Stimulated activated naive B cell treated with anti-CD40 and anti-IgM and Interleukin-4, amounts not matched to agents 10 μg/mL and 1 μg/mL and 100 μg/mL, for 72 hours (primary cell): ENCODE measurements at regions not wholly inside any gene's neighbourhood (a gene's known extent, or its start where the extent isn't known, plus 50 kb on each side); places are given as distances from the start of the nearest gene placed in this dataset.
A peak's percentile ranks its signal among the peaks of the same experiment; 100 is the strongest.

Experiments
- ATAC-seq, 2 donors: fragments of 150-1000 bp; cut with Tn5 transposase; replicated peaks; 2 replicates each; pipeline ENCODE4 v1.10.0; 2021; ENCODE audit warnings: moderate library complexity in 1 of 2
- DNase-seq: peaks from one replicate; pipeline ENCODE4 v3.0.0; 2021
- H3K27ac Mint-ChIP-seq: one replicate; pipeline ENCODE4 v1.8.0; 2022; ENCODE audit warnings: mild to moderate bottlenecking, mixed read lengths
- H3K27me3 Mint-ChIP-seq, 2 donors: one replicate each; pipeline ENCODE4 v1.8.0; 2022; ENCODE audit warnings: mixed read lengths in 2 of 2
- H3K36me3 Mint-ChIP-seq, 2 donors: one replicate each; pipeline ENCODE4 v1.8.0; 2022; ENCODE audit warnings: mixed read lengths in 2 of 2, mild to moderate bottlenecking in 1 of 2
- H3K4me1 Mint-ChIP-seq, 2 donors: one replicate each; pipeline ENCODE4 v1.8.0; 2022; ENCODE audit warnings: mixed read lengths in 2 of 2, mild to moderate bottlenecking in 1 of 2
- H3K4me3 Mint-ChIP-seq, 2 donors: one replicate each; pipeline ENCODE4 v1.8.0; 2022; ENCODE audit warnings: mild to moderate bottlenecking in 2 of 2, mixed read lengths in 2 of 2, moderate library complexity in 1 of 2
- H3K9me3 Mint-ChIP-seq, 2 donors: one replicate each; pipeline ENCODE4 v1.8.0; 2022; ENCODE audit warnings: mixed read lengths in 2 of 2, mild to moderate bottlenecking in 1 of 2

DNA sequence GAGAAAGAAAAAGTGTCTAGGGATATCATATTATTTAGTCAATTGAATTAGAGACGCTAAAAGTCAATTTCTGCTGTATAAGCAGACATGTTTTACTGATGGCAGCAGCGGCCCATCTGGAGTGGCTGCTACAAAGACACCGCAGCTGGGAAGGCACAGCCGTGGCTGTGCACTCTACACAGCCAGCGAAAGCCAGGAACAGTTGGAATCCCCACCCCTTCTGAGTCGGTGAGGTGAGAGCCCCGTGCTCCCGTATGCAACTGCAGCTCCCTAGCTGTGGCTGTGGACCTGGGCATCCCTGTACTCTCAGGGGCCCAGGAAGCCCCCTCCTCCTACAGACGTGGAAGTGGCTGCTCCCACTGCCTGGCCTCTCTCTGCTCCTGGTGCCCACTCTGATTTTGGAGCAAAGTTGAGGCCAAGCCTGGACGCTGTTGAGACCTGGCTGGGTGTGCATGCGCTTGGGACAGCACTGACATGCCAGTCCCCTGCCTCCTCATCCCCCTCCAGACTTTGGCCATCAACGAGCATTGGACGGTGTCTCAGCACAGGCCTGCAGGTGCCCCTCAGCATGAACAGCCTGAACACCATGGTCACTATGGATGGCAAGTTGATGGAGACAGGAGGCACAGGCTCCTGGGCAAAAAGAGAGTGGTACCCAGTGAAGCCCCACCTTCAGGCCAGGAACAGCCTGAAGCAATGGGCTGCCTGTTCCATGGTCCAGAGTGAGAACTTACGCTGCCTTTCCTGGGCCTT, 944.0 kb upstream of the MIR17HG start:
- peaks cover 7 to 9% of the 10 kb centered on the region in 2 donors for H3K9me3 Mint-ChIP-seq
- no peaks in the 10 kb centered on the region for H3K27me3 Mint-ChIP-seq
- H3K27ac Mint-ChIP-seq: no peak overlapping the region
- DNase-seq (no peak), ATAC-seq (no peak)
- no peaks in the 10 kb centered on the region for H3K4me1 Mint-ChIP-seq
- no peaks in the 10 kb centered on the region for H3K36me3 Mint-ChIP-seq
- no peak overlapping the region for H3K4me3 Mint-ChIP-seq

DNA sequence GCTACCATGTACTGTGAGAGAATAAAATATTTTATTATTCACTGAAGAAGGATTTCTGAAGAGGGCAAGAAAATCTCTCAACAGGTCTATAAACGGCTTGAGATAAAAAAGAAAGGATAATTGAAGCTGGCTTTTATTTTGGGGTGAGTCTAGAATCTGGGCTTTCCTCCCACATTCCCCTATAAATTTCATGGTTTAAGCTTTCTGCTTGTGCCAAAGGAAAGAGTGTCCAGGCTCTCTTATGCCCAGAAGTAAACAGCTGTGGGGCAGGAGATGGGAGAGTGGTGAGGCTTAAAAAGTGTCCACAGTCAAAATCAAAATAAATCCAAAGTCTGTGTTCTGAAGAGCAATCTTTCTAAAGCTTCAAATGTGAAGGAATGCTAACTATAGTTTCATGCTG, 942.2 kb upstream of the MIR17HG start:
- Mint-ChIP-seq H3K4me1 (no peaks in the 10 kb centered on the region), H3K27me3 (no peaks in the 10 kb centered on the region), H3K36me3 (no peaks in the 10 kb centered on the region), H3K27ac (no peak overlapping the region), H3K9me3 (peaks cover 2 to 5% of the 10 kb centered on the region in 2 donors), H3K4me3 (no peak overlapping the region)
- DNase-seq: no peak
- no peak for ATAC-seq

DNA sequence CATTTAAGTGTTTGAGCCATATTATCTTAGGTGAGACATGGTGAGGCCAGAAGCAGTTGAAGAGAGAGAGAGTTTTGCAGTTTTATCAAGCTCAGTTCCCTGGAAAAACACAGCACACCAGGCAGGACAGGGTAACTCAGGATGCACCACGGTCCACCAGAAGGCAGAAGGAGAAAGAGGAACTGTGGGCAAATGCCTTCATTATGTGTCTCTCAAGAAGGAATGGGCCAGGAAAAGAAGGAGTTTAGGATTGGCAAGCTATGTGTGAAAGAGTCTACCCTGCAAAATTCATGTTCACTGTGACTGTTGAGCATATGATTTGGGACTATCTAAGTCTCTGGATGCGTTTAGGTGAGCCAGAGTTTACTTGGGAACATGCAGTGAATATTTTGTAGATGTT, 934.5 kb upstream of the MIR17HG start:
- Mint-ChIP-seq H3K4me3 (no peak overlapping the region), H3K36me3 (no peaks in the 10 kb centered on the region), H3K27ac (no peak overlapping the region), H3K9me3 (peaks cover 0 to 4% of the 10 kb centered on the region in 2 donors), H3K27me3 (no peaks in the 10 kb centered on the region), H3K4me1 (no peaks in the 10 kb centered on the region)
- DNase-seq (no peak), ATAC-seq (no peak)

- H3K27me3 Mint-ChIP-seq: no peaks in the 10 kb centered on the region
- H3K27ac Mint-ChIP-seq: no peak overlapping the region
- H3K9me3 Mint-ChIP-seq: peaks cover 0 to 4% of the 10 kb centered on the region in 2 donors
- H3K4me3 Mint-ChIP-seq: no peak overlapping the region
- no peaks in the 10 kb centered on the region for H3K36me3 Mint-ChIP-seq
- ATAC-seq: no peak
- no peak for DNase-seq
- no peaks in the 10 kb centered on the region for H3K4me1 Mint-ChIP-seq
These were observed 933.9 kb upstream of the MIR17HG start for GRCh38 chr13:90413548-90413947.

DNA sequence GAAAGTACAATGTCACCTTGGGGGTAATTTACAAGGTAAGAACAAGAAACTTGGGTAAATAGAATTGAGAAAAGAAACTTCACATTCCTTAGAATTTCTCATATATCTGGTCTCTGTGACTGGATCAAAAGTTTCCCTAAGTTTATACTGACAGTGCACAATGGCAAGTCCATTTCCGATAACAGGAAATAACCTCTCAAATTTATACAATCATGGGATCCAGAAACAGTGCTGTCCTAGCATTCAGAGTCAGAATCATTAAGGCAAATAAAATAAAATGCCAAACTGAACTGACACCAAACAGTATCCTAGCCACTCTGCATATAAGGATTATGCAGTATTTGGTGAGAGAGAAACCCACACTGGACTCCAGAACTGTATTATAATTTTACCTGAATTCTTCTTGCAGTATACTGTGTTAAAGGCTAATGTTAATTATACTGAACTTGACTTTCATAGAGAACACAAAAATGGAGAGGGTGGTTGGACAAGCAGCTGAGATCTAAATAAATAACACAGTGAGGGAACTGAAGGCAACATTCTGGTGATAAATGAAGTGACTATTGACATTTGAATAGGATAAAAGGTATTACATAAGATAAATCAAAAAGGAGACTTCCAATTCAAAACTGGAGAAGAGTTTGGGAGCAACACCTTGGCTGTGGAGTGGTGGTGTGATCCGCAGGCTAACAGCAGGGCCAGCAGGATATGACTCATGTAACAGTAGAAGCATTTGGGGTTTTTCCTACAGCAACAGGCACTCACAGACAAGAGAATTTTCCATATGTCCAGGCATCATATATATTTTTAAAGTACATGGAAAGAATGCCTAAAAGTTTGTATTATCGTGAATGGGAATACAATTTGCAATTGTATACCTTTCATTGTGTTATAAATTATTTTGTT, 932.5 kb upstream of the MIR17HG start:
- Mint-ChIP-seq H3K27me3 (no peaks in the 10 kb centered on the region), H3K9me3 (peaks cover 0 to 4% of the 10 kb centered on the region in 2 donors), H3K4me3 (no peak overlapping the region), H3K36me3 (no peaks in the 10 kb centered on the region), H3K4me1 (no peaks in the 10 kb centered on the region), H3K27ac (no peak overlapping the region)
- ATAC-seq (no peak), DNase-seq (no peak)

- Mint-ChIP-seq H3K9me3 (peaks cover 0 to 4% of the 10 kb centered on the region in 2 donors), H3K4me3 (no peak overlapping the region), H3K27me3 (no peaks in the 10 kb centered on the region), H3K36me3 (no peaks in the 10 kb centered on the region), H3K27ac (no peak overlapping the region), H3K4me1 (no peaks in the 10 kb centered on the region)
- DNase-seq: no peak
- ATAC-seq: no peak
These were observed 931.6 kb upstream of the MIR17HG start for GRCh38 chr13:90415902-90416301.

DNA sequence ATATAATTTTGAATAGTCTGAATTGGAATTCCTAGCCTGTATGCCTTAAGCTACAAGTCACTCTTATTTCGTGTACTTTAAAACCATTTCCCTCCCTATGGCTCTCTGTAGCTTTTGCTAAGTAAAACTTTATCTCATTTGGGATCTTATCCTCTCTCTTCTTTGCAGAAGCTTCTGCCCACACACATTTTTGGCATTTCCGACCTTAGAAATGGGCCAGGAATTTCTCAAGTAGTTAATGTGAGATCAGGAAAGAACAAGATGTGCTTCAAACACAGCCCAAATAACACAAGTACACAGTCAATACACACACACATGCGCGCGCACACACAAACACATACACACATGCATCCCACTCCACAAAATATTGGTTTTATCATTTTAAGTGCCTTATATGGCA, 931.0 kb upstream of the MIR17HG start:
- Mint-ChIP-seq H3K27ac (no peak overlapping the region), H3K4me3 (no peak overlapping the region), H3K4me1 (no peaks in the 10 kb centered on the region), H3K9me3 (peaks cover 0 to 3% of the 10 kb centered on the region in 2 donors), H3K36me3 (no peaks in the 10 kb centered on the region), H3K27me3 (no peaks in the 10 kb centered on the region)
- no peak for ATAC-seq
- DNase-seq: no peak

DNA sequence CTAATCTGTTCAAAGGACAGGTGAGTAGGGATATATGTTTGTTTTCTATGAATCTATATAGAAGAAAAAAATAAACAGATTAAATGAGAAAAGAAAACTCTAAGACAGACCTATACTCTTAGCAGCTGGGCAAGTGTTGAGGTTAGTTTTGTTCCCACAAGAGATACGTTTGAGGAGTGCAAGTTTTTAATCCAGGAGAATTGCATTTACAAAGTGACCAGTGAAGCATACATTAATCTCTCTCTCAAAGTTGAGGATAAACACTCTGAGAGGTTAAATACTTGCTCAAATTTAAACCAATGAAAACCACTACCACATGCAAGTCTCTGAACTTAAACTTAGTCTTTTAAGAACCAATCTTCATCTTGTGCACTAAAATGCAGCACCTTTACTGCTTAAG, 930.5 kb upstream of the MIR17HG start:
- H3K4me3 Mint-ChIP-seq: no peak overlapping the region
- H3K27ac Mint-ChIP-seq: no peak overlapping the region

GRCh38 chr13:90420683-90421082, 926.8 kb upstream of the MIR17HG start:
- no peak overlapping the region for H3K4me3 Mint-ChIP-seq
- H3K36me3 Mint-ChIP-seq: no peaks in the 10 kb centered on the region
- ATAC-seq: no peak
- H3K9me3 Mint-ChIP-seq: peaks cover 0 to 3% of the 10 kb centered on the region in 2 donors
- no peak overlapping the region for H3K27ac Mint-ChIP-seq
- no peaks in the 10 kb centered on the region for H3K27me3 Mint-ChIP-seq
- DNase-seq: no peak
- no peaks in the 10 kb centered on the region for H3K4me1 Mint-ChIP-seq

More for the DNA sequence above, 930.5 kb upstream of the MIR17HG start:
- H3K27me3 Mint-ChIP-seq: no peaks in the 10 kb centered on the region
- DNase-seq (no peak), ATAC-seq (no peak)
- no peaks in the 10 kb centered on the region for H3K4me1 Mint-ChIP-seq
- H3K9me3 Mint-ChIP-seq: peaks cover 0 to 3% of the 10 kb centered on the region in 2 donors
- H3K36me3 Mint-ChIP-seq: no peaks in the 10 kb centered on the region

- DNase-seq (no peak), ATAC-seq (peak in 1 of 2 donors; percentile 34)
- Mint-ChIP-seq H3K4me3 (no peak overlapping the region), H3K27me3 (no peaks in the 10 kb centered on the region), H3K9me3 (no peaks in the 10 kb centered on the region), H3K4me1 (no peaks in the 10 kb centered on the region), H3K27ac (no peak overlapping the region), H3K36me3 (no peaks in the 10 kb centered on the region)
These were observed 919.9 kb upstream of the MIR17HG start for GRCh38 chr13:90427322-90428272.

- no peak for DNase-seq
- H3K27ac Mint-ChIP-seq: no peak overlapping the region
- no peaks in the 10 kb centered on the region for H3K4me1 Mint-ChIP-seq
- no peak overlapping the region for H3K4me3 Mint-ChIP-seq
- H3K27me3 Mint-ChIP-seq: no peaks in the 10 kb centered on the region
- H3K9me3 Mint-ChIP-seq: no peaks in the 10 kb centered on the region
- H3K36me3 Mint-ChIP-seq: no peaks in the 10 kb centered on the region
- ATAC-seq: peak; percentile 22 to 23
These were observed 918.8 kb upstream of the MIR17HG start for GRCh38 chr13:90428522-90429210.

DNA sequence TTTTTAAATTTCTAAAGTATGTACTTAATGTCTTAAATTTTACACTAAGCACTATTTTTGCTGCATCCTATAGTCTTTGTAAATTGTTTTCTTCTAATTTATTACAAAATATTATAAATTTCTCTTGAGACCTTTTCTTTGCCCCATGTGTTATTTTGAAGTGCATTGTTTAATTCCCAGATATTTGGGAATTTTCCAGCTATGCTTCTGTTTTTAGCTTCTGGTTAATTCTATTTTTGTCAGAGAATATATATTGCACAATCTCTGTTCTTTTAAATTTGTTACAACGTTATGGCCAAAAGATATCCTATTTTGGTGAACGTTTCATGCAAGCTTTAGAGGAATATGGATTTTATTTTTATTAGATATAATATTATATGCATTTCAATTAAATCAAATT, 917.4 kb upstream of the MIR17HG start:
- no peak overlapping the region for H3K27ac Mint-ChIP-seq
- no peaks in the 10 kb centered on the region for H3K27me3 Mint-ChIP-seq
- H3K36me3 Mint-ChIP-seq: no peaks in the 10 kb centered on the region
- ATAC-seq (no peak), DNase-seq (no peak)
- no peaks in the 10 kb centered on the region for H3K4me1 Mint-ChIP-seq
- H3K9me3 Mint-ChIP-seq: no peaks in the 10 kb centered on the region
- H3K4me3 Mint-ChIP-seq: no peak overlapping the region

DNA sequence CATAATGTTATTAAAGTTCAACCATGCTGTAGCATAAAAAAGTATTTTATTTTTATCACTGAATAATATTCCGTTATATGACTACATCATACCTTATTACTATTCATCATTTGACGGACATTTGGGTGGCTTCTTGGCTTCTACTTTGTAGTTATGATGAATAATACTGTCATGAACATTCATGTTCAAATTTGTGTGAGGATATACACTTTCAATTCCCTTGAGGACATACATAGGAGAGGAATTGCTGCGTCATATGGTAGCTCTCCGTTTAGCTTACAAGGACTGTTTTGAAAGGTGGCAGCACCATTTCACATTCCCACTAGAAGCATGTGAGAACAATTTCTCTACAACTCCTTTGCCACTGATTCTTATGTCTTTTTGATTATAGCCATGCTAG, 910.8 kb upstream of the MIR17HG start:
- Mint-ChIP-seq H3K36me3 (no peaks in the 10 kb centered on the region), H3K4me1 (no peaks in the 10 kb centered on the region), H3K27me3 (no peaks in the 10 kb centered on the region), H3K4me3 (no peak overlapping the region), H3K9me3 (peaks cover 2 to 8% of the 10 kb centered on the region in 2 donors), H3K27ac (no peak overlapping the region)
- DNase-seq (no peak), ATAC-seq (no peak)

DNA sequence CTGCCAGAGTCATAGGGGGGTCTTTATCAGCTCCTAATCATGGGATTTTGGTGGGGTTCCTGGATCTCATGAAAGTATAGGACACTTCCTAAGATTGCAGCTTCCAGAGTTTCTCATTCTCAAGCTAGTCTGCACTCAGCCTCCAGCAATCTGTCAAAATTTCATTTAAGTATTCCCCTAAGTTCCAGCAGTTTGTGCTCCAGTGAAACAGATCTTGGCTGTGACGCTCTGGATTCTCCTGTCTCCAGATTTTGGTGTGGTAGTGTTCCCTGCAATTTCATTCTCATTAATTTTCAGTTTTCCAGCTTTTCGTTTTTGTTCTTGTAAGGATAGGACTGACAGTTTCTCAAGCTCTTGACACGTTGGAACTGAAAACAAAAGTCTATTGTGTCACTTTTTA, 908.9 kb upstream of the MIR17HG start:
- H3K9me3 Mint-ChIP-seq: peaks cover 2 to 8% of the 10 kb centered on the region in 2 donors
- H3K27ac Mint-ChIP-seq: no peak overlapping the region
- ATAC-seq: no peak
- H3K36me3 Mint-ChIP-seq: no peaks in the 10 kb centered on the region
- H3K4me1 Mint-ChIP-seq: no peaks in the 10 kb centered on the region
- H3K4me3 Mint-ChIP-seq: no peak overlapping the region
- H3K27me3 Mint-ChIP-seq: no peaks in the 10 kb centered on the region
- no peak for DNase-seq
